Liver (tissue), 8 donors: ENCODE measurements at regions not wholly inside any gene's neighbourhood (a gene's known extent, or its start where the extent isn't known, plus 50 kb on each side); places are given as distances from the start of the nearest gene placed in this dataset.

Experiments
- DNase-seq: peaks from one replicate; pipeline ENCODE4 v3.0.0-alpha.2; 2017; ENCODE audit warnings: low spot score
- H3K27ac ChIP-seq, 2 donors: one replicate each; pipeline ENCODE4 v1.7.0; 2013; ENCODE audit warnings: inconsistent platforms in 2 of 2, low read length in 2 of 2, control low read depth in 1 of 2, low read depth in 1 of 2, mild to moderate bottlenecking in 1 of 2
- H3K27me3 ChIP-seq, 4 donors: one replicate each; pipeline versions ENCODE4 v1.6.1 to v1.7.0; 2013; ENCODE audit warnings: low read length in 3 of 4, inconsistent platforms in 1 of 4, mild to moderate bottlenecking in 1 of 4, moderate library complexity in 1 of 4; ENCODE audit not compliant: control insufficient read depth in 4 of 4, insufficient read depth in 4 of 4
- H3K36me3 ChIP-seq, 4 donors: one replicate each; pipeline versions ENCODE4 v1.6.1 to v1.7.0; 2013; ENCODE audit warnings: low read length in 3 of 4, mild to moderate bottlenecking in 3 of 4, low read depth in 1 of 4, moderate library complexity in 1 of 4; ENCODE audit not compliant: control insufficient read depth in 4 of 4, insufficient read depth in 3 of 4
- H3K4me1 ChIP-seq, 4 donors: one replicate each; pipeline versions ENCODE4 v1.6.1 to v1.7.0; 2013; ENCODE audit warnings: low read length in 3 of 4, mild to moderate bottlenecking in 3 of 4, moderate library complexity in 1 of 4; ENCODE audit not compliant: control insufficient read depth in 4 of 4, insufficient read depth in 4 of 4
- H3K4me3 ChIP-seq, 3 donors: one replicate each; pipeline versions ENCODE4 v1.6.1 to v1.7.0; 2013; ENCODE audit warnings: low read length in 3 of 3, control low read depth in 1 of 3, low read depth in 1 of 3, mild to moderate bottlenecking in 1 of 3
- H3K9ac ChIP-seq, 2 donors: one replicate each; pipeline ENCODE4 v1.7.0; 2013; ENCODE audit warnings: low read length in 2 of 2, mild to moderate bottlenecking in 2 of 2, moderate library complexity in 2 of 2, control low read depth in 1 of 2, low read depth in 1 of 2
- H3K9me3 ChIP-seq, 4 donors: one replicate each; pipeline versions ENCODE4 v1.6.1 to v1.7.0; 2013; ENCODE audit warnings: low read length in 3 of 4; ENCODE audit not compliant: control insufficient read depth in 4 of 4
- CTCF ChIP-seq: fragments of 150-350 bp; IDR thresholded peaks from 2 replicates; pipeline ENCODE4 v1.5.1; 2017; ENCODE audit warnings: improper control_type of control experiment, low read depth, low read length; ENCODE audit not compliant: missing input control
- EGR1 ChIP-seq, 2 donors: IDR thresholded peaks; 2 replicates each; pipeline ENCODE4 v1.6.1; 2016 to 2018; ENCODE audit warnings: antibody characterized with exemption in 2 of 2, low read depth in 2 of 2
- GABPA ChIP-seq, 2 donors: IDR thresholded peaks in 1 of 2; conservative IDR thresholded peaks in 1 of 2; 2 replicates each; pipeline ENCODE4 v1.6.1; 2016; ENCODE audit warnings: antibody characterized with exemption in 2 of 2, mild to moderate bottlenecking in 1 of 2, moderate library complexity in 1 of 2
- JUND ChIP-seq, 2 donors: IDR thresholded peaks; 2 replicates each; pipeline ENCODE4 v1.6.1; 2016; ENCODE audit warnings: antibody characterized with exemption in 2 of 2
- MAX ChIP-seq: IDR thresholded peaks from 2 replicates; pipeline ENCODE4 v1.6.1; 2016; ENCODE audit warnings: antibody characterized with exemption
- RAD21 ChIP-seq, 2 donors: IDR thresholded peaks; 2 replicates each; pipeline ENCODE4 v1.6.1; 2016; ENCODE audit warnings: antibody characterized with exemption in 2 of 2, mild to moderate bottlenecking in 2 of 2
- SP1 ChIP-seq: IDR thresholded peaks from 2 replicates; pipeline ENCODE4 v1.6.1; 2018; ENCODE audit warnings: antibody characterized with exemption, mild to moderate bottlenecking
- TAF1 ChIP-seq: conservative IDR thresholded peaks from 2 replicates; pipeline ENCODE4 v1.6.1; 2016; ENCODE audit warnings: antibody characterized with exemption, mild to moderate bottlenecking
- ZBTB33 ChIP-seq: IDR thresholded peaks from 2 replicates; pipeline ENCODE4 v1.6.1; 2016; ENCODE audit warnings: antibody characterized with exemption
- WGBS: extraction: QIAGEN DNeasy Blood & Tissue Kit; methylation state at CpG from one replicate; pipeline ENCODE4 v1.1.7; 2013; 5-methylcytosine and 5-hydroxymethylcytosine counted together
- TF ChIP-seq, protein P1 (sequence below): IDR thresholded peaks from 2 replicates; pipeline ENCODE4 v1.6.1; 2016; ENCODE audit warnings: antibody characterized with exemption
- TF ChIP-seq, protein P2 (sequence below): IDR thresholded peaks from 2 replicates; pipeline ENCODE4 v1.6.1; 2016; ENCODE audit warnings: antibody characterized with exemption, mild to moderate bottlenecking
- donor health status: healthy.
- donor health status: healthy.
- donor health status: healthy.
- donor health status: healthy.
- donor health status: healthy.

GRCh38 chr2:120440521-120441350, 94.8 kb downstream of the INHBB start:
- no peak overlapping the region for H3K27ac ChIP-seq
- no peak for TF ChIP-seq CTCF
- TF ChIP-seq RAD21 (IDR thresholded peaks at IDR 0.05), result no peak
- no peak for TF ChIP-seq SP1
- no peak overlapping the region for H3K4me3 ChIP-seq
- H3K27me3 ChIP-seq, result no peaks in the 10 kb centered on the region
- H3K36me3 ChIP-seq, result no peaks in the 10 kb centered on the region
- H3K4me1 ChIP-seq, result peaks cover 7 to 15% (median 9%) of the 10 kb centered on the region in 4 donors
- H3K9me3 ChIP-seq, result no peaks in the 10 kb centered on the region
- H3K9ac ChIP-seq, result no peak overlapping the region
- DNase-seq, result no peak
- 94% methylated on average over 17 of the region's 17 CpGs for WGBS

DNA sequence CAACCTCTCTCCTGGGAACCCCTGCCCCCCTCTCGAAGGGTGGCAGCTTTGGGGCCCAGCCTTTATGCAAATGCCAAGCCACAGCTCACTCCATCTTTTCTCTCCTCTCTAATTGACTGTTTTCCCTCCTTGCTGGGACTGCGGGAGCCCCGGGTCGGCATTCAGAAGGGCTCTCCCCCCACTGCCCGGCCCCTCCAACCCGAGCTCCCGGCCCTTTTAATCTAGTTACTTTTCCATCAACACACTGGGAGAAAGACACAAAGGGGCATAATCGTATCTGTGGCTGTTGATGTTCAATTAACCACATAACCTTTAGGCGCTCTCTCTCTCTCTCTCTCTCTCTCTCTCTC, 95.4 kb downstream of the INHBB start:
- WGBS, result 84% methylated on average over 9 of the region's 9 CpGs
- TF ChIP-seq EGR1 (IDR thresholded peaks at IDR 0.05; ENCODE audit: low read depth in 2 of 2) (no peak), GABPA (IDR thresholded peaks at IDR 0.05 in 1 of 2, conservative IDR thresholded peaks at IDR 0.05 in 1 of 2) (no peak), ZBTB33 (no peak), RAD21 (IDR thresholded peaks at IDR 0.05) (no peak), TAF1 (no peak), MAX (no peak), JUND (IDR thresholded peaks at IDR 0.05) (no peak)
- TF ChIP-seq, protein P1, sequence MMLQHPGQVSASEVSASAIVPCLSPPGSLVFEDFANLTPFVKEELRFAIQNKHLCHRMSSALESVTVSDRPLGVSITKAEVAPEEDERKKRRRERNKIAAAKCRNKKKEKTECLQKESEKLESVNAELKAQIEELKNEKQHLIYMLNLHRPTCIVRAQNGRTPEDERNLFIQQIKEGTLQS, result no peak
- TF ChIP-seq, protein P2, sequence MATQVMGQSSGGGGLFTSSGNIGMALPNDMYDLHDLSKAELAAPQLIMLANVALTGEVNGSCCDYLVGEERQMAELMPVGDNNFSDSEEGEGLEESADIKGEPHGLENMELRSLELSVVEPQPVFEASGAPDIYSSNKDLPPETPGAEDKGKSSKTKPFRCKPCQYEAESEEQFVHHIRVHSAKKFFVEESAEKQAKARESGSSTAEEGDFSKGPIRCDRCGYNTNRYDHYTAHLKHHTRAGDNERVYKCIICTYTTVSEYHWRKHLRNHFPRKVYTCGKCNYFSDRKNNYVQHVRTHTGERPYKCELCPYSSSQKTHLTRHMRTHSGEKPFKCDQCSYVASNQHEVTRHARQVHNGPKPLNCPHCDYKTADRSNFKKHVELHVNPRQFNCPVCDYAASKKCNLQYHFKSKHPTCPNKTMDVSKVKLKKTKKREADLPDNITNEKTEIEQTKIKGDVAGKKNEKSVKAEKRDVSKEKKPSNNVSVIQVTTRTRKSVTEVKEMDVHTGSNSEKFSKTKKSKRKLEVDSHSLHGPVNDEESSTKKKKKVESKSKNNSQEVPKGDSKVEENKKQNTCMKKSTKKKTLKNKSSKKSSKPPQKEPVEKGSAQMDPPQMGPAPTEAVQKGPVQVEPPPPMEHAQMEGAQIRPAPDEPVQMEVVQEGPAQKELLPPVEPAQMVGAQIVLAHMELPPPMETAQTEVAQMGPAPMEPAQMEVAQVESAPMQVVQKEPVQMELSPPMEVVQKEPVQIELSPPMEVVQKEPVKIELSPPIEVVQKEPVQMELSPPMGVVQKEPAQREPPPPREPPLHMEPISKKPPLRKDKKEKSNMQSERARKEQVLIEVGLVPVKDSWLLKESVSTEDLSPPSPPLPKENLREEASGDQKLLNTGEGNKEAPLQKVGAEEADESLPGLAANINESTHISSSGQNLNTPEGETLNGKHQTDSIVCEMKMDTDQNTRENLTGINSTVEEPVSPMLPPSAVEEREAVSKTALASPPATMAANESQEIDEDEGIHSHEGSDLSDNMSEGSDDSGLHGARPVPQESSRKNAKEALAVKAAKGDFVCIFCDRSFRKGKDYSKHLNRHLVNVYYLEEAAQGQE, result no peak
- no peak overlapping the region for H3K4me3 ChIP-seq
- H3K9me3 ChIP-seq, result no peaks in the 10 kb centered on the region
- H3K27me3 ChIP-seq, result no peaks in the 10 kb centered on the region
- no peak overlapping the region for H3K9ac ChIP-seq
- H3K36me3 ChIP-seq, result no peaks in the 10 kb centered on the region
- no peak for DNase-seq
- H3K27ac ChIP-seq, result no peak overlapping the region
- H3K4me1 ChIP-seq, result peaks cover 7 to 15% (median 9%) of the 10 kb centered on the region in 4 donors
